NCI-H82 treated with DMSO at 0.1 percent for 48 hours (cell line): ENCODE measurements at regions not wholly inside any gene's neighbourhood (a gene's known extent, or its start where the extent isn't known, plus 50 kb on each side); places are given as distances from the start of the nearest gene placed in this dataset.
"Not testable (repeated sequence)": the region's sequence is repeated elsewhere in the genome, so short reads cannot be mapped to it uniquely, and the experiment has no call there.

Source experiments
- DNase-seq: peaks from one replicate; lab custom pipeline; 2025; ENCODE audit not compliant: unreplicated experiment; lab: John Stamatoyannopoulos, UW

DNA sequence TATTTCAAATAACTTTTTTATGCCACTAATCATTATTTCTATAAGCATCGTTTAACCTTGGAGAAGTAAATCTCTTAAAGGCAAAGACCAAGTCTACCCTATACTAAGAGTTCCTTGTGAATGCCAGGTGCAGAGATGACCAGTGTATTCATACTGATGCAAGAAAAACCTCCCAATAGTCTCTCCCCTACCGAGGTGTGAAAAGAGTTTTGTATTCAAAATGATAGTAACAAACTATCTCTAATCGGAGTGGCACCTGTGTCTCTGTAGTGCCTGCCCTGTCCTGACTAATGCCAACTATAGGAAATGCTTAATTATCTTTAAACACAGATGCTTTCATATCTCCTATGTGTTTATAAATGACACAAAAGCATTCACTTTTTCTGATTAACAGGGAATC lies 798.5 kb downstream of the TRIB2 start:
- DNase-seq = no peak

DNA sequence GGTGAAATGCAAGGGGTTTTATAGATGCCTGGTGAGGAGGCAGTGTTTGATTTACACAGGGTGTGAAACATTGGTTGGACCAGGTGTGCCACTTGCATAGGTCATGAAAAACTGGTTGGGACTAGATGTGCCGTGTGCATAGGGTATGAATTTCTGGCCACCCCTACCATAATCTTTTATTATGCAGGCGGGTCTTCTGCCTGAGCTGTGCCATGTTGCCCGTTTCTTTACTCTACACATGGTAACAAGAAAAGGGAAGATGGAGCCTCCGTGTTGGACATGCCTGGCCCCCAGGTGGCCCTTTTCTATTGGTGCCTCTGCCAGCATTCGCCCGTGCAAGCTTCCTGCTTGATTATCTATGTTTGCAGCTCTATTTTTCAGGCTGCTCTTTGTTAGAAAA lies 805.4 kb downstream of the TRIB2 start:
- DNase-seq = no peak

DNA sequence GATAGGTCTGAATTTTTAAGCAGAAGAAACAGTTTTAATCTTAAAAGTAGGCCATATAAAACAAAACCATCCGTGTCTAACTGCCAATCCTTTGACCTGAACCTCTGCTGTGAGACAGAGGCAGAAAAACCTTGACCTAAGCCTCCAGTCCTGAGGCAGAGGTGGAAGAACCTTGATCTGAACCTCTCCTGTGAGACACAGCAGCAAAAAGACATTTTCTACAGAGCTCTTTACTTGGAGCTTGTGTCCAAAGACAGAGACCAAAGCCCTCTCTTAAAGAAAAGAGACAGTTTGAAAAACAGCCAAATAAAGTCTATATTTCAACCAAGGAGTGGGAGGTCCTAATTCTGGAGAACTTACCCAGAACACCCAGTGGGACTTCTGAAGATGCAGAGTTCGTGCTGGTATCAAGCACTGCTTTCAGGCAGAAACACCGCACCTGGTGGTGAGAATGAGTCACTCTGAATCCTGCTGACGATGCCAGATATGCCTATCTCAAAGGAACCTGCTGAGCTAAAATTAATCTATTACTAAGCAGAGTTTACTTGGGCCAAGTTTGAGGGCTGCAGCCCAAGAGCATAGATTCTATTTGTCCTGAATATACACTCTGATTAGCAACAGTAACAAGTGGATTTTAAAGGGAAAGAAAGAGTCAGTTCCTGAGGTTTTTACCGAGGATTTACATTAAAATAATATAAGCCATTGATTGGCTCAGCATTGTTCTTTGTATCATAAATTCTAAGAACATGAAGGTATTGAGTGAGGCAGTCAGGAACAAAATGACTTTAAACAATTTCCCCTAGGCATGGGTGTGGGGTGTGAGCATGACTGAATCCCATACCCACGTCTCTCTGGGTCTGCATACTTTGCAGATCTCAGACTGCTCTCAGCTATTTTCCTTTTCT lies 806.4 kb downstream of the TRIB2 start:
- no peak for DNase-seq

DNA sequence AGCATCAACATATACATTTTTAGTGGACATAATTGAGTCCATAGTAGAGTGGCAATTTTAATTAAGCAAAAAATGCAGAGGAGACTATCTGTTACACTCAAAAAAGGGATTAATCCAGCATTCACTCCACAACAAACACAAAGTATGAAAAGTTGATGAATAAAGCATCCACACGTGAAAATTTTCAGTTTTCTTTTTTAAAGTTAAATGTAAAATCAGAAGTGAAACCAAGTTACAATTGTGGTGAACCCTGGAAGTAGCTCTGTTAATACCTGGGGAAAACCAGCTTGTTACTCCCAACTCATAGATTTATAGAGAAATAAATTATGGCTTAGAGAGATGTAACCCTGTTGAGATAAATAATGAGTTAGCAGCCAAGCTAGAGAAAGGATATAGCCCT lies 807.8 kb downstream of the TRIB2 start:
- no peak for DNase-seq

- not testable (repeated sequence) for DNase-seq
These were observed 815.1 kb downstream of the TRIB2 start for GRCh38 chr2:13531735-13532410.

GRCh38 chr2:13532781-13533523 lies 816.2 kb downstream of the TRIB2 start:
- not testable (repeated sequence) for DNase-seq

DNA sequence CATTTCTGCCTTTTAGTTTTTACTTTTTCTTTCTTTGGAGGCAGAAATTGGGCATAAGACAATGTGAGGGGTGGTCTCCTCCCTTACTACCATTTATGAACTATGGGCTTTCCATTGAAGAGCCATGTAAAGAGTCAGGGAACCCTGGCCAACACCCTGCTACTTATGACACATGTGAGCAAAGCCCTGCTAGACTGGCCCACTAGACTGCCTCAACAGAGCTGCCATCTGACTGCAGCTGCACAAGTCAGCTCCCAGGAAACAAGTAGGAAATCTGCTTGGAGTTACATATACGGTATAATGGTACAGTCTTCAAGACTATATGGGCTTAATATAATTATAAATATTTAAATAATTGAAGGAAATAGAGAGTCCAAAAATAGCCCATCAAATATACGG lies 816.8 kb downstream of the TRIB2 start:
- DNase-seq = no peak

DNA sequence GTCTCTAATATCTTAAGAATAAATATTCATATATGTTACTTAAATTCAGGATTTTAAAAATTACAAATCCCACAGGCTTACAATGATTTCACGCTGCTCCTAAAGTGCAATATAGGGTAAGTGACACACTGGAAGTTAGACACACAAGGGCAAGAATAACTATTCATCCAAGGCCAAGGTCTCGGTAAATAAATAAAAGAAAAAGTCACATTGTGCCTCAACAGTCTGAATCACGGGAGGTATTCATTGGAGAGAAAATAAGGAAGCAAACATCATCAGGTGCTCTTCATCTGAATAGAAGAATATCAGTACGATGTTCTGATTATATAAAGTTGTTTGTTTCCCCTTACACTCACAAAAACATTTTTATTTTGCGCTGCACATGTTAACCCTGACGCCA lies 820.2 kb downstream of the TRIB2 start:
- DNase-seq = no peak

DNA sequence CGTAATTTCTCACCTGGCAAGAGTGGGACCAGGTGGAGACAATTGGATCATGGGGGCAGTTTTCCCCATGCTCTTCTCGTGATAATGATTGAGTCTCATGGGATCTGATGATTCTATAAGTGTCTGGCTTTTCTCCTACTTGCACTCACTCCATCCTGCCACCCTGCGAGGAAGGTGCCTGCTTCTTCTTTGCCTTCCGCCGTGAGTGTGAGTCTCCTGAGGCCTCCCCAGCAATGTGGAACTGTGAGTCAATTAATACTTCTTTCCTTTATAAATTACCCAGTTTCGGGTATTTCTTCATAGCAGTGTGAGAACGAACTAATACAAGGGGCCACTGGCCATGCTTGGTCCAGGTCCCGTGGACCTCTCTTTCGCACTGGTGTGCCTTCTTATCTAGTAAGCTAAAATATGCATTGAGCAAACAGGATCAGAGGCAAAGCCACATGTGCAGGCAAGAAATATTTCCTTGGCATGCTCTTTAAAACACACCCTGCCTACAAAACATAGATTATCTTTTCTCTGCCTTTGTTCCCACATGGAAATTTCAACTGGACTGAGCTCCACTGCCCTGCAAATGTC lies 821.1 kb downstream of the TRIB2 start:
- DNase-seq = no peak

- DNase-seq = no peak
These were observed 822.6 kb downstream of the TRIB2 start for GRCh38 chr2:13539296-13539695.

DNA sequence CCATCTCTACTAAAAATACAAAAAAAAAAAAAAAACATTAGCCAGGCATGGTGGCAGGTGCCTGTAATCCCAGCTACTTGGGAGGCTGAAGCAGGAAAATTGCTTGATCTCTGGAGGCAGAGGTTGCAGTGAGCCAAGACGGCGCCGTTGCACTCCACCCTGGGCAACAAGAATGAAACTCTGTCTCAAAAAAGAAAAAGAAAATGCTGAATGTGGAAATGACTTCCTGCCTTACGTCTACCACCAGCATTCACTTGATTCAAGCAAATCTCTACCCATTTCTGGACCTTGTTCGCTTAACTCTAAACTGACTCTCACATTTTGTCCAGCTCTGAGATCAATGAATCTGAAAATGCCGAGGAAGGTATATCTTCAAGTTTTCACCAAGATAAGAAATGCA lies 825.3 kb downstream of the TRIB2 start:
- DNase-seq = no peak

DNA sequence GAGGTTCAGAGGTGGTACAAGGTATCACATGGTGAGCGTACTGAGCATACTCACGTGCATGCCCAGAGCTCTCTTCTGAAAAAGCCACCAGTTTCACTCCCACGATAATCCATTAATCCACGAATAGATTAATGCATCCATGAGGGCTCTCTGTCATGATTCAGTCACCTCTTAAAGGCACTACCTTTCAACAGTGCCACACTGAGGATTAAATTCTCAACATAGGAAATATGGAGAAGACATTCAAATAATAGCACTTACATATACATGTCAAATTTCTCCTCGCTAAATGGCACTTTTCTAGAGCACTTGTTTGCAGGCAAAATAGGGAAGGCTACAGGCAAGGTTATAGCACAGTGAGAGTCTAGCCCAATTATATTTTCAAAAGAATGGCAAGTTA lies 825.9 kb downstream of the TRIB2 start:
- DNase-seq = no peak

DNA sequence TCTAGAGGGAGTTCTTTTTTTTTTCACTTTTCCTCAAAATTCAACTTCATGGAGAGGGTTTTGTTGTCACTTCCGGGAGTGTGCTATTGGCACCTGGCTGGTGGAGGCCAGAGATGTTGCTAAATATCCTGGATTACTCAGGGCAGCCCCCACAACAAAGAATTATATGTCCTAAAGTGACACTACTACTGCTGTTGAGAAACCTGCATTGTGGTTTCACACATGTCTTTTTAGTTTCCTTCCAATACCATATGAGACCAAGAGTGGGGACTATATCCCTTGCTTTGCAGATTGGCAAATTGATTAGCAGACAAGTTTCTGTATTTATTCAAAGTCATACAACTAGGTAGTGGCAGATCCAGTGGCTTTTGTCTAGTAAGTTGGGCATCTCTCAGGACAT lies 826.8 kb downstream of the TRIB2 start:
- DNase-seq = no peak

- DNase-seq = no peak
These were observed 828.6 kb downstream of the TRIB2 start for GRCh38 chr2:13545320-13545719.

DNA sequence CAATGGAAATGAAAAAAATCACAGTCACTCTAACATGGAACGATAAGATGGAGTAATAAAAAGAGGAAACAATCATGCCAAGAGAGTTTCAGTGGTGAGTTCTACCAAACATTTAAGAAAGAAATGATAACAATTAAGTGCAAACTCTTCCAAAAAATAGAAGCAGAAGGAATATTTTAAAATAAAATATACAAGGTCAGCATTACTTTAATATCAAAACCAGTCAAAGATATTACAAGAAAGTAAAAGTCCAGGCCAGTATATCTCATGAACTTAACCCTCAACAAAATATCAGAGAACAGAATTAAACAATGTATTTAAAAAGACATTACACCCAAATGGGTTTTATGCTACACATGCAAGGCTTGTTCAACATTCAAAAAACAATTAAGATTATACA lies 829.4 kb downstream of the TRIB2 start:
- DNase-seq = no peak

DNA sequence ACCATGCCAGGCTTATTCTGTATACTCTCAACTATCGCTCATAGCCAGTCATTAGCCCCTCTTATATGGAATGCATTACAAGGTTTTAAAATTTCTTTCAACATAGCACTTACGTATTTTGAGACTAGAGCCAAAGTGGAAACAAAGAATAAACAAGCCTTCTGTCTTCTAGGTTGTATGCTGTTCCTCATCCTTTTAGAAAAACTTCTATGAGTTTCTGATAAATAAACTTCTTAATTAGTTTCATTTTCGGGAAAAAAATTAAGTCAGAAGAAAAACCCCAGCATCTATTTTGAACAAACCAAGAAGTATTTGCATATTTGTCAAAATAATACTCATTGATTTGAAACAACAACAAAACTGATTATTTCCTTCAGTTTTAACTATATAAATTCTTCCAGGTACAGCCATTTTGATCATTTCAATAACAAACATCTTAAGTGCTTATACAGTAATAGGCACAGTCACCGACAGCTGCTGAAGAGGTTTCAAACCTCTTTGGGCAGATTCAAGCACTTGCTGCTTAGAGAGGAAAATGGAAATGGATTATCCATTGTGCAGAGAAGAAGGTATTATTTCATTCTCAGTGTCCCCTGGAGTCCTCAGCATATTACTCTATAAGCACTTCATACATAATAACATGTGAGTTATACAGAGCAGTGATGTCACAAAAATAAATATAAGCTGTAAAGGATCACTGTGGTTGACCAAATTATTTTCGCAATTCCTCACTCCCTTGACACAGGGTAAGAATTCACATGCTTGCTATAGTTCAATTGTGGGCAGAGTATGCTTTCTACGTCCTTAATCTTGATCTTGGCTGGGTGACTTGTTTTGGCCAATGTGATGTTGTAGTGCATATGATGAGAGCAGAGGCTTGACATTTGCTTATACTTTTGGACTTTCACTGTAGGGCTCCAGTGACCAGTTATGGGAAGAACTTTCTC lies 833.8 kb downstream of the TRIB2 start:
- DNase-seq = no peak

DNA sequence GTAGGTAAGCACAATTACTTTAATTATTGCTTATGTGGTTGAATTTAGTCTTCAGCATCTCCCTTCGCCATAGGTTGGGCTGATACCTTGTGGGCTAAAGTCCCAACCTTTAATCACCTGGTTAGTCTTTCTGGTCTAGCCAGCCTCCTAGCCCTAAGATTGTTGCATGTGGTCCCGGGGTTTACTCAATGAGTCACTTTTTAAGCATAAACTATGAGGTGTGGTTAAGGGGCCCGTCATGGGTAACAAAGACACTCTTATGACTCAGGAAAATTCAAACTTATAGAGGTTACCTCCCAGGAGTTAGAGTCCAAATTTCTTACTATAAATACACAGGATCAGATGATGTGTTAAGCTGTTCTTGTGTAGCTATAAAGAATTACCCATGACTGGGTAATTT lies 841.6 kb downstream of the TRIB2 start:
- DNase-seq = no peak

- DNase-seq = no peak
These were observed 843.6 kb downstream of the TRIB2 start for GRCh38 chr2:13560322-13560721.

GRCh38 chr2:13572466-13572865 lies 855.7 kb downstream of the TRIB2 start:
- no peak for DNase-seq

- no peak for DNase-seq
These were observed 858.1 kb downstream of the TRIB2 start for GRCh38 chr2:13574831-13575230.
